OCI-LY1 (cell line): ENCODE measurements at regions not wholly inside any gene's neighbourhood (a gene's known extent, or its start where the extent isn't known, plus 50 kb on each side); places are given as distances from the start of the nearest gene placed in this dataset.

ENCODE experiments used
- CTCF ChIP-seq: fragments of 200-600 bp; sonication (generic), shearing (Covaris generic); IDR thresholded peaks from 2 replicates; pipeline ENCODE4 v1.5.1; 2017; ENCODE audit warnings: mild to moderate bottlenecking, antibody characterized with exemption, low read length, moderate library complexity, mixed read lengths
- EZH2 ChIP-seq: fragments of 200-600 bp; sonication (generic), shearing (Covaris generic); IDR thresholded peaks from 2 replicates; pipeline ENCODE4 v1.8.0; 2017; ENCODE audit warnings: borderline replicate concordance, mixed run types, mild to moderate bottlenecking, antibody characterized with exemption, low read length, moderate library complexity, mixed read lengths

DNA sequence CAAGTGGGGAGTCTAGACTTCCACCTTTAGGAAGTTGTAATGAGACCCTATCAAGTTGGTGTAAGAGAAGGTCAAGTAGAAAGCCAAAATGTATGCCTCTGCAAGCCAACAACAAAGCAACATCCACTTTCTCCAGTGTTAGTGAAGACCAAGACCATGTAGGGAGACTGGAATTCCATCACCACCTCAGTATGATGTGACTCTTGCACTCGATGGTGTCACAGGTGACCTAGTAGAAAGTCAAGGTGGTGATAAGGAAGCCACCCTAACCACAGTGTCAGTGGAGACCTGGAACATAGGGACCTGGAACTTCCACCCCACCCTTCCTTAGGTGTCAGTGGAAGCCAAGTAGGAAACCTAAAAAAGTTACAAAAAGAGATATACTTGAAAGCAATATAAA is 278.1 kb upstream of the KCNMB2 start:
- no peak for TF ChIP-seq CTCF
- no peak for TF ChIP-seq EZH2
